H9 (cell line): ENCODE measurements at regions not wholly inside any gene's neighbourhood (a gene's known extent, or its start where the extent isn't known, plus 50 kb on each side); places are given as distances from the start of the nearest gene placed in this dataset.

Source experiments
- DNase-seq: peaks from one replicate; pipeline ENCODE4 v3.0.0-alpha.2; 2017
- H2AFZ ChIP-seq: one replicate; pipeline ENCODE4 v1.6.1; 2013; ENCODE audit warnings: mild to moderate bottlenecking, low read length, control low read depth, moderate library complexity
- H2AK5ac ChIP-seq: 2 replicates; pipeline ENCODE4 v1.6.1; 2013; ENCODE audit warnings: low read length, control low read depth, mixed read lengths; ENCODE audit not compliant: insufficient read length
- H2BK120ac ChIP-seq: one replicate; pipeline ENCODE4 v1.6.1; 2013; ENCODE audit warnings: low read depth, mild to moderate bottlenecking, low read length, control low read depth, inconsistent platforms; ENCODE audit not compliant: poor library complexity, severe bottlenecking
- H2BK12ac ChIP-seq: 2 replicates; pipeline ENCODE4 v1.6.1; 2013; ENCODE audit warnings: low read length, control low read depth, mixed read lengths, low read depth; ENCODE audit not compliant: insufficient read length
- H2BK15ac ChIP-seq: 2 replicates; pipeline ENCODE4 v1.6.1; 2013; ENCODE audit warnings: low read depth, low read length, control low read depth
- H2BK20ac ChIP-seq: one replicate; pipeline ENCODE4 v1.6.1; 2013; ENCODE audit warnings: low read depth, mild to moderate bottlenecking, low read length, control low read depth, inconsistent platforms; ENCODE audit not compliant: poor library complexity, severe bottlenecking
- H2BK5ac ChIP-seq: 2 replicates; pipeline ENCODE4 v1.6.1; 2013; ENCODE audit warnings: low read length, control low read depth, mixed read lengths; ENCODE audit not compliant: insufficient read length
- H3K14ac ChIP-seq: 2 replicates; pipeline ENCODE4 v1.6.1; 2013; ENCODE audit warnings: low read length, control low read depth; ENCODE audit not compliant: insufficient read depth
- H3K18ac ChIP-seq: 2 replicates; pipeline ENCODE4 v1.6.1; 2013; ENCODE audit warnings: low read depth, mild to moderate bottlenecking, mixed read lengths, low read length, control low read depth; ENCODE audit not compliant: insufficient read length
- H3K23ac ChIP-seq: 2 replicates; pipeline ENCODE4 v1.6.1; 2013; ENCODE audit warnings: low read length, control low read depth, mixed read lengths, low read depth; ENCODE audit not compliant: insufficient read length
- H3K23me2 ChIP-seq: 2 replicates; pipeline ENCODE4 v1.6.1; 2013; ENCODE audit warnings: low read depth, mild to moderate bottlenecking, mixed read lengths, low read length, control low read depth; ENCODE audit not compliant: insufficient read length, poor library complexity, severe bottlenecking
- H3K27ac ChIP-seq: 2 replicates; pipeline ENCODE4 v1.5.1; 2013; ENCODE audit warnings: low read length, control low read depth, mixed read lengths, low read depth; ENCODE audit not compliant: insufficient read length
- H3K27me3 ChIP-seq: 2 replicates; pipeline ENCODE4 v1.6.1; 2013; ENCODE audit warnings: low read length, control low read depth, inconsistent platforms; ENCODE audit not compliant: insufficient read depth
- H3K4ac ChIP-seq: 2 replicates; pipeline ENCODE4 v1.6.1; 2013; ENCODE audit warnings: low read depth, mild to moderate bottlenecking, control low read depth, inconsistent platforms, low read length, moderate library complexity
- H3K4me1 ChIP-seq: 2 replicates; pipeline ENCODE4 v1.6.1; 2013; ENCODE audit warnings: low read length, control low read depth, inconsistent platforms; ENCODE audit not compliant: insufficient read depth
- H3K4me2 ChIP-seq: 2 replicates; pipeline ENCODE4 v1.6.1; 2013; ENCODE audit warnings: low read length, control low read depth, mixed read lengths; ENCODE audit not compliant: insufficient read length, insufficient read depth
- H3K56ac ChIP-seq: 2 replicates; pipeline ENCODE4 v1.6.1; 2013; ENCODE audit warnings: low read depth, mild to moderate bottlenecking, mixed read lengths, low read length, control low read depth; ENCODE audit not compliant: insufficient read length
- H3K79me1 ChIP-seq: 2 replicates; pipeline ENCODE4 v1.6.1; 2013; ENCODE audit warnings: low read depth, mild to moderate bottlenecking, moderate library complexity, low read length, control low read depth, inconsistent platforms; ENCODE audit not compliant: insufficient read depth, poor library complexity, severe bottlenecking
- H3K79me2 ChIP-seq: 2 replicates; pipeline ENCODE4 v1.6.1; 2013; ENCODE audit warnings: low read length, control low read depth, inconsistent platforms; ENCODE audit not compliant: insufficient read depth
- H3K9ac ChIP-seq: 2 replicates; pipeline ENCODE4 v1.6.1; 2013; ENCODE audit warnings: low read length, control low read depth, mixed read lengths; ENCODE audit not compliant: insufficient read length; ENCODE audit errors: extremely low read depth
- H3K9me3 ChIP-seq: one replicate; pipeline ENCODE4 v1.6.1; 2013; ENCODE audit warnings: low read depth, low read length, inconsistent platforms; ENCODE audit not compliant: control insufficient read depth
- H3T11ph ChIP-seq: one replicate; pipeline ENCODE4 v1.6.1; 2013; ENCODE audit warnings: mild to moderate bottlenecking, low read length, control low read depth, inconsistent platforms
- H4K20me1 ChIP-seq: one replicate; pipeline ENCODE4 v1.6.1; 2013; ENCODE audit not compliant: control insufficient read depth, insufficient read length, insufficient read depth
- H4K5ac ChIP-seq: 2 replicates; pipeline ENCODE4 v1.6.1; 2013; ENCODE audit warnings: low read depth, mild to moderate bottlenecking, mixed read lengths, low read length, control low read depth; ENCODE audit not compliant: insufficient read length
- H4K8ac ChIP-seq: replicated peaks from 2 replicates; pipeline ENCODE4 v1.6.1; 2013; ENCODE audit warnings: low read length, control low read depth, mixed read lengths, low read depth; ENCODE audit not compliant: insufficient read length
- H4K91ac ChIP-seq: 2 replicates; pipeline ENCODE4 v1.6.1; 2013; ENCODE audit warnings: low read depth, mild to moderate bottlenecking, moderate library complexity, mixed read lengths, low read length, control low read depth; ENCODE audit not compliant: insufficient read length
- H3K27ac Mint-ChIP-seq, 3 experiments: 2 replicates in 2 of 3; 3 replicates in 1 of 3; pipeline ENCODE4 v1.8.0; 2020 to 2021; ENCODE audit warnings: mixed read lengths in 3 of 3, mild to moderate bottlenecking in 1 of 3, moderate library complexity in 1 of 3
- H3K27me3 Mint-ChIP-seq: 2 replicates; pipeline ENCODE4 v1.8.0; 2021; ENCODE audit warnings: low read depth, mild to moderate bottlenecking, moderate library complexity, mixed read lengths
- H3K36me3 Mint-ChIP-seq, 3 experiments: 2 replicates in 2 of 3; 3 replicates in 1 of 3; pipeline ENCODE4 v1.8.0; 2020 to 2021; ENCODE audit warnings: low read depth in 3 of 3, mixed read lengths in 3 of 3; ENCODE audit not compliant: insufficient read depth in 1 of 3
- H3K4me1 Mint-ChIP-seq, 2 experiments: 2 replicates each; pipeline ENCODE4 v1.8.0; 2020; ENCODE audit warnings: mixed read lengths in 2 of 2
- H3K4me3 Mint-ChIP-seq, 2 experiments: 2 replicates in 1 of 2; 3 replicates in 1 of 2; pipeline ENCODE4 v1.8.0; 2020 to 2021; ENCODE audit warnings: mild to moderate bottlenecking in 2 of 2, mixed read lengths in 2 of 2, moderate library complexity in 1 of 2
- H3K9me3 Mint-ChIP-seq, 2 experiments: 2 replicates in 1 of 2; 3 replicates in 1 of 2; pipeline ENCODE4 v1.8.0; 2020; ENCODE audit warnings: mild to moderate bottlenecking in 2 of 2, mixed read lengths in 2 of 2, moderate library complexity in 1 of 2
- WGBS: extraction: QIAGEN DNeasy Blood & Tissue Kit; methylation state at CpG from one replicate; pipeline ENCODE4 v1.1.7; 2013; ENCODE audit warnings: missing lambda C conversion rate, low lambda C conversion rate, mixed read lengths; ENCODE audit not compliant: insufficient read length; ENCODE audit errors: extremely low coverage; 5-methylcytosine and 5-hydroxymethylcytosine counted together
- TF ChIP-seq, protein P1 (sequence below): fragments of 200-600 bp; sonication (generic); conservative IDR thresholded peaks from 3 replicates; pipeline ENCODE4 v1.8.0; 2021; ENCODE audit warnings: antibody characterized with exemption, mild to moderate bottlenecking

DNA sequence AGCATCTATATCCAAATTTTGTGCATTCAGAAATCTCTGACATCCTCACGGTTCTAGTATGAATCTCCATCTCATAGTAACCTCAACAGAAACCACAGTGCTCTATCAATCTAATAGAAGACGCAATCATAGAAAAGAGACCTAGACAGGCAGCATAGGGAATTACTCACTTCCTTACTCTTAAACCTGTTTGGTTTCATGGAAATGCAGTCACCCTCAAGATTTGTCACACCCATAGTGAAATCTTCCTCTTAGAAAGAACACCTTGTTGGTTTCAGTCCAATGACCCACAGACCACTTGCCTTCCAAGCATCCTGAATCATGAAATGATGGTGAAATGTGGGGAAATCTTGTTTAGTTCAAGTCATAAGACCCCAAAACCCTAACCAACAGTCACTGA is 166.1 kb upstream of the PRDM1 start:
- Histone ChIP-seq H4K8ac (no peak overlapping the region), H2BK120ac (no peak overlapping the region), H2BK12ac (no peak overlapping the region), H3K4ac (no peak overlapping the region), H4K5ac (no peak overlapping the region), H2BK5ac (no peak overlapping the region), H3K18ac (no peak overlapping the region), H3K56ac (no peak overlapping the region), H3K27me3 (no peaks in the 10 kb centered on the region), H2AFZ (no peak overlapping the region), H3K9me3 (no peaks in the 10 kb centered on the region), H3K27ac (no peak overlapping the region), H2BK15ac (no peak overlapping the region), H3K4me2 (no peak overlapping the region), H3K23ac (no peak overlapping the region), H3K79me2 (no peaks in the 10 kb centered on the region), H4K20me1 (no peaks in the 10 kb centered on the region), H3T11ph (no peak overlapping the region), H3K9ac (no peak overlapping the region), H3K23me2 (no peaks in the 10 kb centered on the region), H3K79me1 (no peaks in the 10 kb centered on the region), H2BK20ac (no peak overlapping the region), H2AK5ac (no peak overlapping the region), H4K91ac (no peak overlapping the region), H3K14ac (no peak overlapping the region), H3K4me1 (no peaks in the 10 kb centered on the region)
- TF ChIP-seq, protein P1, sequence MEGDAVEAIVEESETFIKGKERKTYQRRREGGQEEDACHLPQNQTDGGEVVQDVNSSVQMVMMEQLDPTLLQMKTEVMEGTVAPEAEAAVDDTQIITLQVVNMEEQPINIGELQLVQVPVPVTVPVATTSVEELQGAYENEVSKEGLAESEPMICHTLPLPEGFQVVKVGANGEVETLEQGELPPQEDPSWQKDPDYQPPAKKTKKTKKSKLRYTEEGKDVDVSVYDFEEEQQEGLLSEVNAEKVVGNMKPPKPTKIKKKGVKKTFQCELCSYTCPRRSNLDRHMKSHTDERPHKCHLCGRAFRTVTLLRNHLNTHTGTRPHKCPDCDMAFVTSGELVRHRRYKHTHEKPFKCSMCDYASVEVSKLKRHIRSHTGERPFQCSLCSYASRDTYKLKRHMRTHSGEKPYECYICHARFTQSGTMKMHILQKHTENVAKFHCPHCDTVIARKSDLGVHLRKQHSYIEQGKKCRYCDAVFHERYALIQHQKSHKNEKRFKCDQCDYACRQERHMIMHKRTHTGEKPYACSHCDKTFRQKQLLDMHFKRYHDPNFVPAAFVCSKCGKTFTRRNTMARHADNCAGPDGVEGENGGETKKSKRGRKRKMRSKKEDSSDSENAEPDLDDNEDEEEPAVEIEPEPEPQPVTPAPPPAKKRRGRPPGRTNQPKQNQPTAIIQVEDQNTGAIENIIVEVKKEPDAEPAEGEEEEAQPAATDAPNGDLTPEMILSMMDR = no peak
- no peaks in the 10 kb centered on the region for H3K4me1 Mint-ChIP-seq
- WGBS = no CpG with 5 or more reads among the region's 2 CpGs
- H3K36me3 Mint-ChIP-seq = no peaks in the 10 kb centered on the region; a peak in 1 of 7 replicates
- H3K27ac Mint-ChIP-seq = no peak overlapping the region
- 0 out of 2 replicates have a peak, but pooled peaks cover 2% of the 10 kb centered on the region for H3K27me3 Mint-ChIP-seq
- H3K9me3 Mint-ChIP-seq = no peaks in the 10 kb centered on the region
- H3K4me3 Mint-ChIP-seq = no peak overlapping the region
- DNase-seq = no peak
